NCI-H524 (cell line): ENCODE measurements at regions not wholly inside any gene's neighbourhood (a gene's known extent, or its start where the extent isn't known, plus 50 kb on each side); places are given as distances from the start of the nearest gene placed in this dataset.

Experiments used
- DNase-seq, 2 experiments: peaks; one replicate each; lab custom pipeline; 2025; lab: John Stamatoyannopoulos, UW

- DNase-seq = peak; percentile 33 to 71
These were observed 57.2 kb downstream of the SOX1 start for GRCh38 chr13:112124141-112124540.

- DNase-seq = no peak
These were observed 60.8 kb downstream of the SOX1 start for GRCh38 chr13:112127564-112128330.

- no peak for DNase-seq
These were observed 61.3 kb downstream of the SOX1 start for GRCh38 chr13:112128331-112128610.

GRCh38 chr13:112130418-112130817 lies 63.5 kb downstream of the SOX1 start:
- DNase-seq = no peak

DNA sequence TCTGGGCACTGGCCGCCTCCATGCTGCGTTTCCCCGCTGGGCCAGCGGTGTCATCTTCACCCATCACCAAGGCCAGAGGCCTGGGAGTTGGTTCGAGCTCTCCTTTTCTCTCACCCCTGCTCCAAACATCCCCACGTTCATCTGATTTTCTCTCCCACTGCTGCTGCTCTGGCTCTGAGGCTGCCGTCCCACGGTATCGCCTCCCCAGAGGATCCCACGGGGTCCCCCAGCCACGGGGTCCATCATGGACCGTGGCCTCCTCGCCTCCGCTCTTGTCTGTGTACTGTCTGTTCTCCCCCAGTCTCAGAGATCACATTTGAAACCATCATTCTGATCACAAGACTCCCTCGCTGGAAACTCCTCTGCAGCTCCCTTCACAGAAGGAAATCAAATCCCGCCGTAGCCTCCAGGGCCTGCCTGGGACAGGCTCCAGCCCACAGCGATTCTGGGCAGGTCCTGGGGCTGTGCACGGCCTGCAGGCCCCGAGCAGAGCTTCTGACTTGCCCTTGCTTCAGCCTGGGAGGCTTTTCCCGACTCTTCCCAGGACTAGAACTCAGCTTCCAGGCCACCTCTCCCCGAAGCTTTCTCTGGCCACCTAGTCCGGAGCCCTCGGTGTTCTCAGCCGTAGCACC lies 64.2 kb downstream of the SOX1 start:
- no peak for DNase-seq

- DNase-seq = no peak
These were observed 64.8 kb downstream of the SOX1 start for GRCh38 chr13:112131713-112132113.

DNA sequence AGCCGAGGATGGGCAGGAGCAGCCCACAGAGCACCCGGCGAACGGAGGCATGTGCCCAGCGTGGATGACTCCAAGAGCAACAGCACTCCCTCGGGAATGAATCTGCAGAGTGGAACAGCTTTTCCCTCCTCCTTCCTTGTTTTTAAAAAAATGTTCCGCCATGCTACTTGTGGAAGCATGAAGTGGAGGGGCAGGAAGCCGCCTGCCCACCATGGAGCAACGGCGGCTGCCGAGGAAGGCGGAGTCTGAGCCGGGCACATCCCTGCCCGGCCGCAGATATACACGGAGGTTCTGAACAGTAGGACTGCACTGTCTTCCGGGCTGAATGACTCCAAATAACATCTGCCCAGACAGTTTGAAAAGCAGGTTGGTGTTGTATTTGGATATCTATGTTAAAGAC lies 65.2 kb downstream of the SOX1 start:
- peak in 1 of 2 experiments; percentile 8 for DNase-seq

GRCh38 chr13:112132619-112133018 lies 65.7 kb downstream of the SOX1 start:
- no peak for DNase-seq

- DNase-seq = no peak
These were observed 66.8 kb downstream of the SOX1 start for GRCh38 chr13:112133499-112134390.

- no peak for DNase-seq
These were observed 67.6 kb downstream of the SOX1 start for GRCh38 chr13:112134391-112135075.

- no peak for DNase-seq
These were observed 69.1 kb downstream of the SOX1 start for GRCh38 chr13:112136095-112136494.

DNA sequence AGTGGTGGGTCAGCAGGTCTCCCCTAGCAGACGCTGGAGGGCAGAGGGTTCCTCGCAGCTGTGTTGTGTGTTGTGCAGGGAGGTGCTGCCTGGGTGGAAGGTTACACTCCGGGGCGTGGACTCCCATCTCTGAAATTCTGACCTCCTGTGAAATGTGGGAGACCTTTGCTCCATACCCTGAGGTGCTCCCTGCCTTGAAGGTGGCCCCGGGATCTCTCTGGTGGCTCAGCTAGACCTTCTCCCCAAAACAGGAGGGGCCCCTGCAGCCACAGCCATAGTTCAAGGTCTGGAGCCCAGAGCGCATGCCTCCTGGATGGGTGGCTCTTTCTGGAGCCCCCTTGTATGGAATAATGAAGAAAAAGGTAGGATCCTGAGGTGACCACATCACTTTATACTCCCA lies 70.2 kb downstream of the SOX1 start:
- no peak for DNase-seq

GRCh38 chr13:112140366-112140765 lies 73.4 kb downstream of the SOX1 start:
- DNase-seq = peak in 1 of 2 experiments; percentile 12

GRCh38 chr13:112141643-112142400 lies 74.9 kb downstream of the SOX1 start:
- DNase-seq = no peak

DNA sequence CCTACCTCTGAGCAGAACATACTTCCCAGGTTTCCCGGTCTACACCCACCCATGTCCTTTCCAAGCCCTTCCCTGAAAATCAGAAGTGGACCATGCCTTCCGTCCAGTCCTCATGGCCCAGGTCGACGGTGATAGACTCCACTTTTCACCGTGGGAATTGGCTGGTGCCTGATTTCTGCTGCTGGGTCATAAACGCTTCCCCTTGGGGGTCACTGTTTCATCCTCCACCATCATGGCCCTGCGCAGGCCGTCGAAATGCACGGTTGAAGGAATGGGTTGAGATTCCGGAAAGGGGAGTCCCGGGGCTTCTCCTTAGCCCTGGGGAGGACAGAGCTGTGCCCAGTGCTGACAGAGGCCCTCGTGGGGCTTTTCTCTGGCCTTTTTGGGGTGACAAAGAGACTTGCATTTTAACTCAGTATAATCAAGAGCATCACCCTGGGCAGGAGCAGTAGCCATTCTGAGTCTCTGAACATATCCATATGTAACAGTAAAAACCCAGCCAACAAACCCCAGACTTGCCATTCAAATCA lies 75.5 kb downstream of the SOX1 start:
- DNase-seq = no peak

DNA sequence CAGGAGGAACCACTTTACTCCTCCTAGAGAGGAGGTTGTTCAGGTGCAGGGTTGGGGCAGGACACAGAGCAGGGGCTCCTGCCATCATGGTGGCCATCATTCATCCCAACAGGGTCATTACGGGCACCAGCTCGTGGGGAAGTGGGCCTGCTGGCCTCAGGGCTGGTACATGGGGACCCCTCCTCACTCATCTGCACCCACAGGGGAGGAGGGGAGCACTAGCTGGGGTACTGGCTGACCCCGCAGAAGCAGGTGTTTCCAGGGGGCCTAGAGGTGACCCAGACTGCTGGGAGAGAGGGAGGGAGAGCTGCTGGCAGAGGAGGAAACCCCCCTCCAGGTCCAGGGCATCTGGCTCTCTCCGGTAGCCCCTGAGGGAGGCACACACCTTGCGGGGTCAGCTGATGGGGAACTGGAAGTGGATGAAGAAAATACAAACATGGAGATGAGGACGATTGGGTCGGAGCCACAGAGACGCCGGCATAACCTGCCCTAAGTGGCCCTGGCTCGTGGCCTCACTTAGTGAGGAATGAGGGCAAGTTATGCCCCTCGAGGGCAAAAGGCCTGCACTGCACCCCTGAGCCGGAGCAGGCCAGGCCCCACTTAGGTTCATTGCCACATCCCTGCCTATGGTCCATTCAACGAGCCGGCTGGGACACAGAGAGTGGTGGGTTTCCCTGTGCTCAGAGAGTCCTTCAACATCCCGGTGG lies 76.2 kb downstream of the SOX1 start:
- DNase-seq = no peak

DNA sequence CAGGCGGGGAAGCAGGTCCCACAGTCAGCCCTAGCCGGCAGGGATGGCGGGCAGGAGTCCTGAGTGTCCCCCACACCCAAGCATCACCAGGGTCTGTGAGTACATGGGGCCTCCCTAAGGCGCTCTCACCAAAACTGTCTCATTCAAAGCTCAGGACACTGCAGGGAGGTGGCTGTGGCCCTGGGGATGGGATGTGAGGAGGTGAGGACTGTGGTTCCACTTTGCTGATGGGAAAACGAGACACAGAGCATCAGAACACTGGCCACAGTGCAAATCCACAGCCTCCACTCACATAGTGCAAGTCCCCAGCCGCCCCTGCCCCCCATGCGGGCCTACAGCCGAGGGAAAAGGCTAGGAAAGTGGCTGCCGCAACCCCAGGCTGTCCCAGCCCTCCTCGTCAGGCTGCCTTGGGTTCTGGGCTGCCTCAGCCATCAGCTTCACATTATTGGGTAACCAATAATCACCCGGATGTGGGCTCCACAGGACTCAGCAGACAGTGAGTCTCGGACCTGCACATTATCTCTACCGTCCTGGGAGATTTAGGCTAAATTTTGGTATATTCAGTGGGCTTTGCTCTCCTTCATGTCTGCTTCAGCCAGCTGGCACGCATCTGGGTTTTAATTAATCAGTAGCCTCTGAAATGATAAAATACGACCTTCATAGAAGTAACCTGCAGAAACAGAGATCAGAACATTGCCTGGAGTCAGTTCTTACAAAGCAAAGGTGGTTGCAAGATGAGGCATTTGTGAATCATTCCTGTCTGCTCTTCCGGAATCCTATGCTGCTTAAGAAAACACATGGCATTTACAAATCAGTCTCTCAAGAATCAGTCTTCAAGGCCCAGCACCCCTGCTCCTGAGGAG lies 77.0 kb downstream of the SOX1 start:
- no peak for DNase-seq

GRCh38 chr13:112144616-112145550 lies 77.9 kb downstream of the SOX1 start:
- no peak for DNase-seq
